GM12873 (cell line): ENCODE measurements at regions not wholly inside any gene's neighbourhood (a gene's known extent, or its start where the extent isn't known, plus 50 kb on each side); places are given as distances from the start of the nearest gene placed in this dataset.

Experiments
- CTCF ChIP-seq: IDR thresholded peaks from 2 replicates; pipeline ENCODE4 v1.5.1; 2012; ENCODE audit warnings: low read depth, mild to moderate bottlenecking, moderate library complexity, low read length, control low read depth; ENCODE audit not compliant: insufficient read depth; ENCODE audit errors: missing control alignments

DNA sequence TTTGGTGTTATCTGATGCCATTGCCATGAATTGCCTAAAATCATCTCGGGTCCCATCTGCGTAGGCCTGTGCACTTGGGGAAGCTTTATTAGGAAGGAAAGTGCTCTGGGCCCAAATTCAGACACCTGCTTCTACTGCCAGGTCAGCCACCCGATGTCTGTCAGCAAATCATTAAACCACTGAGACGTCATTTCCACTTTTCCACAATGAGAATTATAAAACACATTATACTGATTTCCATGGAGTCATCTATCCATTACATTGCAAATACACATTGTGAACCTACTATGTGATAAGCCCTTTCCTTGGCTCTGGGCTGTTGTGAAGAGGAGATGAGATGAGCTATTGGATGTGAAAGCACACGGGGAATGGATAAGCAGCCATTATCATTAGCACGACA lies 1022.9 kb downstream of the BCL11B start:
- no peak for TF ChIP-seq CTCF

- no peak for TF ChIP-seq CTCF
These were observed 1022.5 kb downstream of the BCL11B start for GRCh38 chr14:98249476-98249875.

- no peak for TF ChIP-seq CTCF
These were observed 1019.2 kb downstream of the BCL11B start for GRCh38 chr14:98252820-98253219.

- no peak for TF ChIP-seq CTCF
These were observed 1012.1 kb downstream of the BCL11B start for GRCh38 chr14:98259881-98260280.

GRCh38 chr14:98262566-98262965 lies 1009.4 kb downstream of the BCL11B start:
- no peak for TF ChIP-seq CTCF

GRCh38 chr14:98269533-98269932 lies 1002.5 kb downstream of the BCL11B start:
- no peak for TF ChIP-seq CTCF

- TF ChIP-seq CTCF = no peak
These were observed 1001.8 kb downstream of the BCL11B start for GRCh38 chr14:98270201-98270600.
